ENCODE measurements at regions not wholly inside any gene's neighbourhood (a gene's known extent, or its start where the extent isn't known, plus 50 kb on each side); places are given as distances from the start of the nearest gene placed in this dataset.

DNA sequence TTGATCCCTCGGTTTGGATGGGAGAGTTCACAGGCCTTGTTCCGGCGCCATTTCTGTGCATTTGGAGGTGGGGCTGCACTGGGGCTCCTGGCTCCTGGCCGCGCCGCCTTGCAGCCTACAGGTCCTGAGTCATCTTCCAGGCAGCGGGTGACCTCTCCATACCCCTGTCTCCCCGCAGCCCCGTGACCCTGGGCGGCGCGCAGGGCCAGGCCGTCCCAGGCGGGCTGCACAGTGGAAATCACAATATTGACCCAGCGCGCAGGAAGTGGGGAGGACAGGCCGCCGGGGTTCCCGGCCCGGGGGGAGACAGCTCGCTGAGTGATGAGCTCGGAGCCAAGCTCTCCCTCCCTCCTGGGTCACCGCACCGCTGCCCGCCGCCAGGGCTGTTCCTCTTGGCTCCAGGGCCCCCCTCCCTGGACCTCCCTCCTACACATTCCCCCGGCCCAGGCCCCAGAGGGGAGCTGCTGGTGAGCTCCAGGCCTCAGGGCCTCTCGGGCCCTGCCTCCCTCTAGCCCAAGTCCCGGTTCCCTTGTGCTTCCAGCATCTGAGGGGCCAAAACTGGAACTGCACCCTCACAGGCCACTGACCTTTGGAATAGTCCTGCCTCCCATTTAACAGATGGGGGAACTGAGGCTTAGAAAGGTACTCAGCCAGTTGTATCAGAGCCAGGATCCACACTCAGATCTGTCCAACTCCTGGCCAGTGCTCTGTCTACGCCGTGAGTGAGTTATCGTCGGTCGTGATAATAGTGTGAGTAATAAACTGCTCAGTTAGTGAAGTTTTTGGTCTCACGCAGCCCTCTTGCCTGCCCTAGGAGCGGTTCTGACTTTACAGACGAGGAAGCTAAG is 142.9 kb upstream of the WNT4 start:
- H3K36me3 ChIP-seq (ENCODE audit: control insufficient read depth, insufficient read depth, low read length): no peaks in the 10 kb centered on the region
- no peak overlapping the region for H3K27ac ChIP-seq (ENCODE audit: low read length)
- no peak for DNase-seq
- no peaks in the 10 kb centered on the region for H3K9me3 ChIP-seq (replicated peaks; ENCODE audit: control insufficient read depth, low read depth, low read length)
- peaks cover 7% of the 10 kb centered on the region for H3K4me1 ChIP-seq (ENCODE audit: control insufficient read depth, insufficient read depth, low read length)
- no peak overlapping the region for H3K4me3 ChIP-seq (ENCODE audit: low read length)
- H3K27me3 ChIP-seq (ENCODE audit: control insufficient read depth, insufficient read depth, low read length): peaks cover 15% of the 10 kb centered on the region
- WGBS (ENCODE audit: insufficient coverage): 86% methylated on average over 36 of the region's 37 CpGs

- WGBS (ENCODE audit: insufficient coverage): no CpG with 5 or more reads among the region's 2 CpGs
- Histone ChIP-seq H3K36me3 (ENCODE audit: control insufficient read depth, insufficient read depth, low read length) (no peaks in the 10 kb centered on the region), H3K27me3 (ENCODE audit: control insufficient read depth, insufficient read depth, low read length) (peaks cover 15% of the 10 kb centered on the region), H3K9me3 (replicated peaks; ENCODE audit: control insufficient read depth, low read depth, low read length) (no peaks in the 10 kb centered on the region), H3K27ac (ENCODE audit: low read length) (no peak overlapping the region), H3K4me3 (ENCODE audit: low read length) (no peak overlapping the region), H3K4me1 (ENCODE audit: control insufficient read depth, insufficient read depth, low read length) (peaks cover 7% of the 10 kb centered on the region)
- DNase-seq: no peak
Observed at GRCh38 chr1:22286491-22286890, 143.6 kb upstream of the WNT4 start.

DNA sequence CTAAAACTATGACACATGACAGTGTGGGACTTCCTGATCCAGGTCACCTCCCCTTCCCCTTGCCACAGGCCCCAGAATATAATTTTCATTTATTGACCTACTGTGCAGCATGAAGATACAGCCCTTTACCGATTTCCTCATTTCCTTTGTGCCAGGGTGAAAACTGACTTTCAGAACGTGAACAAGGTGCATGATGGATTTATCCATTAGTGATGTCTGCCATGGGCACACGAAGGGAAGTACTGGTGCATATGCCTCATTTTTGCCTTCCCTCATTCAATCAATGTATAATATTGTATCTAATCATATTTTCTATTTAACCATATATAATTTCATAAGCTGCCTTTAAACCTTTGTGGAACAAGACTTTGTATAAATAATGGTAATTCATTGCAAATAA is 144.4 kb upstream of the WNT4 start:
- H3K4me3 ChIP-seq (ENCODE audit: low read length): no peak overlapping the region
- H3K9me3 ChIP-seq (replicated peaks; ENCODE audit: control insufficient read depth, low read depth, low read length): no peaks in the 10 kb centered on the region
- peaks cover 6% of the 10 kb centered on the region for H3K4me1 ChIP-seq (ENCODE audit: control insufficient read depth, insufficient read depth, low read length)
- H3K27me3 ChIP-seq (ENCODE audit: control insufficient read depth, insufficient read depth, low read length): peaks cover 9% of the 10 kb centered on the region
- no peak overlapping the region for H3K27ac ChIP-seq (ENCODE audit: low read length)
- no peaks in the 10 kb centered on the region for H3K36me3 ChIP-seq (ENCODE audit: control insufficient read depth, insufficient read depth, low read length)
- 60% methylated on average over 2 of the region's 3 CpGs for WGBS (ENCODE audit: insufficient coverage)
- DNase-seq: no peak

GRCh38 chr1:22287946-22288520 is 145.1 kb upstream of the WNT4 start:
- no peak for DNase-seq
- Histone ChIP-seq H3K4me3 (ENCODE audit: low read length) (no peak overlapping the region), H3K36me3 (ENCODE audit: control insufficient read depth, insufficient read depth, low read length) (no peaks in the 10 kb centered on the region), H3K27ac (ENCODE audit: low read length) (no peak overlapping the region), H3K9me3 (replicated peaks; ENCODE audit: control insufficient read depth, low read depth, low read length) (no peaks in the 10 kb centered on the region), H3K4me1 (ENCODE audit: control insufficient read depth, insufficient read depth, low read length) (peaks cover 4% of the 10 kb centered on the region), H3K27me3 (ENCODE audit: control insufficient read depth, insufficient read depth, low read length) (peaks cover 9% of the 10 kb centered on the region)
- WGBS (ENCODE audit: insufficient coverage): 47% methylated on average over 4 of the region's 15 CpGs

- H3K27me3 ChIP-seq (ENCODE audit: control insufficient read depth, insufficient read depth, low read length): peaks cover 9% of the 10 kb centered on the region
- 100% methylated on average over 2 of the region's 4 CpGs for WGBS (ENCODE audit: insufficient coverage)
- H3K4me1 ChIP-seq (ENCODE audit: control insufficient read depth, insufficient read depth, low read length): peaks cover 4% of the 10 kb centered on the region
- no peak overlapping the region for H3K4me3 ChIP-seq (ENCODE audit: low read length)
- no peaks in the 10 kb centered on the region for H3K36me3 ChIP-seq (ENCODE audit: control insufficient read depth, insufficient read depth, low read length)
- no peaks in the 10 kb centered on the region for H3K9me3 ChIP-seq (replicated peaks; ENCODE audit: control insufficient read depth, low read depth, low read length)
- DNase-seq: no peak
- no peak overlapping the region for H3K27ac ChIP-seq (ENCODE audit: low read length)
Observed at GRCh38 chr1:22288593-22289241, 145.8 kb upstream of the WNT4 start.

DNA sequence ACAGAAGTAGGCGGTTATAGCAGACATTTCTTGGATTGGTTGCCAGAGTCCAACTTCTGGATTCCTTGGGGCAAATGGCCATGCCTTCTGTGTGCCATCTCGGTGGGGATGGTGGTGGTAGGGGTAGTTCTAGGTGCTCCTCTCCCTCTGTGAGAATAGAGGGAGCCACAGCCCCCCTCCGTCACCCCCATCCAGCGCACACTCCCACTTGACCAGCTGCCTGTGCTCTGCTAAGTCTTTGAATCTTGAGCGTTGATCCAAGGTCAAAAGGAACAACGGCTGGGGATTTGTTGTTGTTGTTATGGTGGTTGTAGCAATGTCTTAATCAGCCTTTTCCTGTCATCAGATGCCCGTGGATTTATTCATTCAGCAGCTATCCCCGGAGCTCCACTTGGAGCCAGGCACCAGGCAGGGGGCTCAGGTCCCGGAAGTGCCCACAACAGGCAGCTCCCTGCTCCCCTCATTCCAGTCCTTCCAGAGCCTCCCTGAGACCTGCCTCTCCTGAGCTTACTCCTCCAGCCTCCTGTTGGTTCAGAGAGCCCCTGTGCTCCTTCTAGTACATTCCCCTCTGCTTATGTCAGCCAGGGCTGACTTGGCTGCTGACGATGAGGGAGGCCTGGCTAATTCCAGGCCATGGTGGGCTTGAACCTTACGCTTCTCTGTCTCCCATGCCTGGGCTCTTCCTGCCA is 146.6 kb upstream of the WNT4 start:
- 64% methylated on average over 6 of the region's 11 CpGs for WGBS (ENCODE audit: insufficient coverage)
- peaks cover 7% of the 10 kb centered on the region for H3K9me3 ChIP-seq (replicated peaks; ENCODE audit: control insufficient read depth, low read depth, low read length)
- no peak for DNase-seq

DNA sequence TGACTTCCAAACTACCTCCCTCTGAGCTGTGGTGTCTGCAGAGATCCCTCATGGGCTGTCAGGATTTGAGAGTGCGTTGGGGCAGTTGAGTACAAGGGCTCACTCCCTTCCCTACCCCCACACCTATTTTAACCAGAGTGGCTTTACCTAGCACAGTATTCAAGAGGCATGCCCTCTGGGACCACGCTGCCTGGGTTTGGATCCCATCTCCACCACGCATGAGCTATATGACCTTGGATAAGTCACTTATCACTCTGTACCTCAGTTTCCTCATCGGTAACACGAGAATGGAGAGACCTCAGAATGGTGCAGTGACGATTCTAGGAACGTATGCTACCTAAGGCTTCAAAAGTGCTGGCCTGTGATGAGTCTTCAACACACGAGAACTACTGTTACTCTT is 147.3 kb upstream of the WNT4 start:
- H3K36me3 ChIP-seq (ENCODE audit: control insufficient read depth, insufficient read depth, low read length): no peaks in the 10 kb centered on the region
- 84% methylated on average over 4 of the region's 8 CpGs for WGBS (ENCODE audit: insufficient coverage)
- H3K4me3 ChIP-seq (ENCODE audit: low read length): no peak overlapping the region
- no peak for DNase-seq
- peaks cover 7% of the 10 kb centered on the region for H3K9me3 ChIP-seq (replicated peaks; ENCODE audit: control insufficient read depth, low read depth, low read length)
- no peak overlapping the region for H3K27ac ChIP-seq (ENCODE audit: low read length)
- H3K4me1 ChIP-seq (ENCODE audit: control insufficient read depth, insufficient read depth, low read length): peaks cover 4% of the 10 kb centered on the region
- peaks cover 9% of the 10 kb centered on the region for H3K27me3 ChIP-seq (ENCODE audit: control insufficient read depth, insufficient read depth, low read length)

More for the DNA sequence above, 146.6 kb upstream of the WNT4 start:
- Histone ChIP-seq H3K4me3 (ENCODE audit: low read length) (no peak overlapping the region), H3K27me3 (ENCODE audit: control insufficient read depth, insufficient read depth, low read length) (peaks cover 9% of the 10 kb centered on the region), H3K4me1 (ENCODE audit: control insufficient read depth, insufficient read depth, low read length) (peaks cover 4% of the 10 kb centered on the region), H3K36me3 (ENCODE audit: control insufficient read depth, insufficient read depth, low read length) (no peaks in the 10 kb centered on the region), H3K27ac (ENCODE audit: low read length) (no peak overlapping the region)

DNA sequence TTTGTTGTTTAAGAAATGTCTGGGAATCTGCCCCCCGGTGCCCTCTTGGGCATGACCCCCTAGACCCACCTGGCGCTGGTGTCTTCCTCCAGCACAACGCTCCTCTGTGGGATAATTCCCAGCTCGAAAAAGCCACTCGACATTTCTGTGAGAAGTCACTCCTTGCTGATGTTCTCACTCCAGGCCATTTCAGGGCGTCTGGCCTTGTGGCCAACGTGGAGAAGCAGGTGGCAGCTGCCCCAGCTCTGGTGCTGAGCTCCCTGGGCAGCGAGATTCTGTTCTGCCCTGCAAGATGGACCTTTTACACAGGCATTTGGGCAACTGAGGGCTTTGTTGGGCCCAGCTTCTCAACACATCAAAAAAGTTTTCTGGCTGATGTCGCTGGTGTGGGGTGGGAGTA is 147.7 kb upstream of the WNT4 start:
- 76% methylated on average over 8 of the region's 9 CpGs for WGBS (ENCODE audit: insufficient coverage)
- DNase-seq: no peak
- Histone ChIP-seq H3K4me1 (ENCODE audit: control insufficient read depth, insufficient read depth, low read length) (peaks cover 4% of the 10 kb centered on the region), H3K36me3 (ENCODE audit: control insufficient read depth, insufficient read depth, low read length) (no peaks in the 10 kb centered on the region), H3K27ac (ENCODE audit: low read length) (no peak overlapping the region), H3K27me3 (ENCODE audit: control insufficient read depth, insufficient read depth, low read length) (peaks cover 7% of the 10 kb centered on the region), H3K4me3 (ENCODE audit: low read length) (no peak overlapping the region), H3K9me3 (replicated peaks; ENCODE audit: control insufficient read depth, low read depth, low read length) (peaks cover 7% of the 10 kb centered on the region)

GRCh38 chr1:22291057-22291456 is 148.2 kb upstream of the WNT4 start:
- peaks cover 7% of the 10 kb centered on the region for H3K9me3 ChIP-seq (replicated peaks; ENCODE audit: control insufficient read depth, low read depth, low read length)
- H3K27ac ChIP-seq (ENCODE audit: low read length): no peak overlapping the region
- no peak for DNase-seq
- H3K4me3 ChIP-seq (ENCODE audit: low read length): no peak overlapping the region
- H3K36me3 ChIP-seq (ENCODE audit: control insufficient read depth, insufficient read depth, low read length): no peaks in the 10 kb centered on the region
- peaks cover 7% of the 10 kb centered on the region for H3K27me3 ChIP-seq (ENCODE audit: control insufficient read depth, insufficient read depth, low read length)
- peaks cover 4% of the 10 kb centered on the region for H3K4me1 ChIP-seq (ENCODE audit: control insufficient read depth, insufficient read depth, low read length)
- 58% methylated on average over 2 of the region's 6 CpGs for WGBS (ENCODE audit: insufficient coverage)

DNA sequence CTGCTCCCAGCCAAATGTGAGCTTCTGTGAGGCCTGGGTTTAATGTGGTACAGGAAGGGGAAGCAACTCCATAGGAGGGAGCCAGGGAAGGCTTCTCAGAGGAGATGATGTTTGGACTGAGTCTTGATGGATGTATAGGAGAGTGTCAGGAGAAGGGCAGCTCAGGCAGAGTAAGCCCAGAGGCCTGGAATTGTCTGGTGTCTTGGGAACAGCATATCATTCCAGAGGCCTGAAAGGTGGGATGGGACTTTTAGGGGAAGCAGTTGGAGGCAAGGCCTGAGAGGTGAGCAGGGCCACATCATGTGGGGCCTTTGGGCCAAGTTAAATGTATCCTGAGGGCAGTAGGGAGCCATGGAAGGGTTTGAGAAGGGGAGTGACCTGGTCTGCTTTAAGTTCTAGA is 148.6 kb upstream of the WNT4 start:
- Histone ChIP-seq H3K4me1 (ENCODE audit: control insufficient read depth, insufficient read depth, low read length) (peaks cover 4% of the 10 kb centered on the region), H3K27me3 (ENCODE audit: control insufficient read depth, insufficient read depth, low read length) (peaks cover 7% of the 10 kb centered on the region), H3K27ac (ENCODE audit: low read length) (no peak overlapping the region), H3K4me3 (ENCODE audit: low read length) (no peak overlapping the region), H3K36me3 (ENCODE audit: control insufficient read depth, insufficient read depth, low read length) (no peaks in the 10 kb centered on the region), H3K9me3 (replicated peaks; ENCODE audit: control insufficient read depth, low read depth, low read length) (peaks cover 7% of the 10 kb centered on the region)
- no peak for DNase-seq

All from muscle of leg (tissue), 3 donors.